Stimulated activated CD8-positive, alpha-beta memory T cell treated with anti-CD3 and anti-CD28 coated beads, Interleukin-4, amount 100 ng/mL, for 1 hour (primary cell): ENCODE measurements at regions not wholly inside any gene's neighbourhood (a gene's known extent, or its start where the extent isn't known, plus 50 kb on each side); places are given as distances from the start of the nearest gene placed in this dataset.

Experiments used
- DNase-seq, 2 donors: peaks; one replicate each; pipeline ENCODE4 v3.0.0-alpha.2; 2020; ENCODE audit warnings: low read depth in 2 of 2, low spot score in 1 of 2

GRCh38 chr16:55115506-55115905 is 184.8 kb downstream of the IRX5 start:
- DNase-seq, result no peak

- DNase-seq, result no peak
Measured at GRCh38 chr16:55116165-55116920, 185.7 kb downstream of the IRX5 start.

- DNase-seq, result no peak
Measured at GRCh38 chr16:55118701-55119260, 188.1 kb downstream of the IRX5 start.

- DNase-seq, result no peak
Measured at GRCh38 chr16:55120408-55120807, 189.7 kb downstream of the IRX5 start.

GRCh38 chr16:55120826-55121225 is 190.2 kb downstream of the IRX5 start:
- DNase-seq, result no peak

- DNase-seq, result no peak
Measured at GRCh38 chr16:55123652-55124051, 193.0 kb downstream of the IRX5 start.

- DNase-seq, result no peak
Measured at GRCh38 chr16:55125818-55126385, 195.2 kb downstream of the IRX5 start.

- DNase-seq, result no peak
Measured at GRCh38 chr16:55126456-55126855, 195.8 kb downstream of the IRX5 start.

- DNase-seq, result no peak
Measured at GRCh38 chr16:55130456-55130855, 193.5 kb upstream of the IRX6 start.

- DNase-seq, result no peak
Measured at GRCh38 chr16:55130911-55131310, 193.1 kb upstream of the IRX6 start.

GRCh38 chr16:55133654-55134053 is 190.3 kb upstream of the IRX6 start:
- no peak for DNase-seq

GRCh38 chr16:55136356-55137150 is 187.4 kb upstream of the IRX6 start:
- DNase-seq, result no peak

GRCh38 chr16:55138298-55138697 is 185.7 kb upstream of the IRX6 start:
- no peak for DNase-seq

- DNase-seq, result no peak
Measured at GRCh38 chr16:55142405-55142804, 181.6 kb upstream of the IRX6 start.

GRCh38 chr16:55144651-55145050 is 179.4 kb upstream of the IRX6 start:
- DNase-seq, result no peak

- no peak for DNase-seq
Measured at GRCh38 chr16:55145771-55146603, 178.0 kb upstream of the IRX6 start.

- DNase-seq, result no peak
Measured at GRCh38 chr16:55146966-55147365, 177.0 kb upstream of the IRX6 start.

- no peak for DNase-seq
Measured at GRCh38 chr16:55147396-55147795, 176.6 kb upstream of the IRX6 start.

GRCh38 chr16:55149622-55150021 is 174.4 kb upstream of the IRX6 start:
- no peak for DNase-seq

- DNase-seq, result no peak
Measured at GRCh38 chr16:55151561-55152305, 172.3 kb upstream of the IRX6 start.
